ENCODE measurements at regions not wholly inside any gene's neighbourhood (a gene's known extent, or its start where the extent isn't known, plus 50 kb on each side); places are given as distances from the start of the nearest gene placed in this dataset.

DNA sequence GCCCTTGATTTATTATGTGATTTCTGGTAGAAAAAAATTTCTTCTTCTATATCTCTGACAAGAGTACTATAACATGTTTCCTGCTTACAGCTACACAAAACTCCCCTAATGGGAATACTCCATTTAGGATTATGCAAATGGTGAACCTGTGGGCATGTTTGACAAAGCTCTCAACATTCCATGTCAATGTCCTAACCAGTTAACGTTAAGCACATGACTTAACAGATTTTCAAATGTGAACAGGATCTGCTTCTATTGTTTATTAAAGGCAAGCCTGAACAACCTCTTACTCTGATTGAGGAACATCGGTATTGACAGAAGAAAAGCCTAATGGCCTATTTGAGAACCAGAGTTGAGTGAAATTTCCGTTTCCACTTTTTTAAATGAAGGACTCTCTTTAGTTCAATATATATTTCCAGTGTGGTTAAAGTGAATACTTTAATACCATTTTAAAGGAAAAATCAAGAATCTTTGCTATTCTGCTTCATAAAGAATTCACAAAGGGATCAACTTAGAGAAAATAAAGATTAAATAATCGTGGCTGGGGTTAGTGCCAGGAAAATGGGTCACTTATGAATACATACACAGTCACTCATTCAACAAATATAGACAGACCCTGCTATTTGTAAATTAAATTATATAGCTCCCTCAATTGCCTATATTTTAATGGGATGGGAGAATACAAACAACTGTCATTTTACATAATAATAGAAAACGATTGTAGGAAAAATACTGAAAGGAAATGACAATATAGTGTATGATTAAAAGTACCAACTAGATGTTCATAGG is 300.3 kb upstream of the CBLB start:
- H3K9me3 ChIP-seq (ENCODE audit: control insufficient read depth, insufficient read depth, low read depth, low read length) = no peaks in the 10 kb centered on the region
- H3K4me1 ChIP-seq (ENCODE audit: control insufficient read depth, insufficient read depth, low read length) = peaks cover 2% of the 10 kb centered on the region; the same call in 1 of the 2 replicates
- H3K4me3 ChIP-seq (ENCODE audit: low read depth, low read length) = no peak overlapping the region
- H3K9ac ChIP-seq (ENCODE audit: low read length) = no peak overlapping the region
- H3K27me3 ChIP-seq (ENCODE audit: control insufficient read depth, insufficient read depth, low read length) = no peaks in the 10 kb centered on the region
- H3K27ac ChIP-seq (ENCODE audit: low read depth, low read length) = no peak overlapping the region
- H3K36me3 ChIP-seq (ENCODE audit: control insufficient read depth, insufficient read depth, low read length) = no peaks in the 10 kb centered on the region

DNA sequence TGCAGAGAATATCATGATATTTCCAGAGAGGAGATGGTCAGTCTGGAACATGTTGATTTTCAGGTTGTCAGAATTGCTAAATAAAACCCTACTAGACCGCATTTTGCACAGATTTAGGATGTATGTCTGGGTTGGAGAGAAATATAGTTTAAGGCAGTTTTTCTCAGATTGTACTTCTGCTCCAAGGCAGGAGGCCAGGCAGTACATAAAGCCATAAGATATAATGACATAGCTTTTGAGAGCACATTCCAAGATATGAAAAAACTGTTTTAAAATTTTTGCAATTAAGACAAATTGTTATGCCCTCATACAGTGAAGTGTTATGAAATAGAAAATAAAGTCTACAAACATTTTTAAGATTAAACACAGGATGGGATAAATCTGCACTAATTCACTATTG is 301.8 kb upstream of the CBLB start:
- Histone ChIP-seq H3K27ac (ENCODE audit: low read depth, low read length) (no peak overlapping the region), H3K9me3 (ENCODE audit: control insufficient read depth, insufficient read depth, low read depth, low read length) (no peaks in the 10 kb centered on the region), H3K4me1 (ENCODE audit: control insufficient read depth, insufficient read depth, low read length) (peaks cover 12% of the 10 kb centered on the region), H3K36me3 (ENCODE audit: control insufficient read depth, insufficient read depth, low read length) (no peaks in the 10 kb centered on the region), H3K9ac (ENCODE audit: low read length) (no peak overlapping the region), H3K4me3 (ENCODE audit: low read depth, low read length) (no peak overlapping the region), H3K27me3 (ENCODE audit: control insufficient read depth, insufficient read depth, low read length) (no peaks in the 10 kb centered on the region)

DNA sequence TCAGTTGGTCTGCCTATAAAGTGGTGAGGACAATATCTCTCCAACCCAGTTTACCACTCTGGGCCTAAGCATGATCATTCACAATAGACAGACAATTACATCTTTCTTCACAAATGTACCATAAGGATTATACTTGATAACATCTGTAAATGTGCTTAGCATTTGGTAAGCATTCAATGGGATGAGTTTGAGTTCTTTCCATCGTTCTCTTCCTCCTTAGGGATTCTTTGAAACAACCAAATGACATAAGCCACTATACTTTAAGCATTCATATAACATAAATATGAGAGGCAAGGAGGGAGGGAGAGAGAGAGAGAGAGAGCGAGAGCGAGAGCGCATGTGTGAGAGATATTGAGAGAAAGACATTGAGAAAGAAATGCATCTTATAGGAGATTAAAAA is 303.3 kb upstream of the CBLB start:
- H3K27me3 ChIP-seq (ENCODE audit: control insufficient read depth, insufficient read depth, low read length) = no peaks in the 10 kb centered on the region
- no peak overlapping the region for H3K27ac ChIP-seq (ENCODE audit: low read depth, low read length)
- no peaks in the 10 kb centered on the region for H3K36me3 ChIP-seq (ENCODE audit: control insufficient read depth, insufficient read depth, low read length)
- H3K9me3 ChIP-seq (ENCODE audit: control insufficient read depth, insufficient read depth, low read depth, low read length) = no peaks in the 10 kb centered on the region
- no peak overlapping the region for H3K4me3 ChIP-seq (ENCODE audit: low read depth, low read length)
- H3K4me1 ChIP-seq (ENCODE audit: control insufficient read depth, insufficient read depth, low read length) = peaks cover 12% of the 10 kb centered on the region
- no peak overlapping the region for H3K9ac ChIP-seq (ENCODE audit: low read length)

DNA sequence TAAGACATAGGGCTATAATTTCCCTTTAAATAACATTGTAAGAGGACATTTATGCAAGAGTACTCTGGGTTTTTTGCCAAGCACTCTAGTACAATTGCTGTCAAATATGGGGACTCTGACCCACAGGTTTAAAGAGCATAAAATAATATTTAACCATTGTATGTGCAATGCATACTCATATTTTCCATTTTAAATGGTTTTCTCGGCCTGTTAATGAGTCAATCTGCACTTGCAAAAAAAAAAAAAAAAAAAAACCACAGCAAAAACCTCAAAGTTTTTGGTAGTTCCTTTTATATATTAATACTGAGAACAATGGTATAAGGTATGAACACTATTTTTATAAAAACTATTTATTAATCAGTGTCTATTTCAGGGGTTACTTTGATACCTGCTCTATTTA is 304.0 kb upstream of the CBLB start:
- Histone ChIP-seq H3K27me3 (ENCODE audit: control insufficient read depth, insufficient read depth, low read length) (no peaks in the 10 kb centered on the region), H3K27ac (ENCODE audit: low read depth, low read length) (no peak overlapping the region), H3K4me3 (ENCODE audit: low read depth, low read length) (no peak overlapping the region), H3K36me3 (ENCODE audit: control insufficient read depth, insufficient read depth, low read length) (no peaks in the 10 kb centered on the region), H3K4me1 (ENCODE audit: control insufficient read depth, insufficient read depth, low read length) (peaks cover 12% of the 10 kb centered on the region), H3K9ac (ENCODE audit: low read length) (no peak overlapping the region), H3K9me3 (ENCODE audit: control insufficient read depth, insufficient read depth, low read depth, low read length) (no peaks in the 10 kb centered on the region)

DNA sequence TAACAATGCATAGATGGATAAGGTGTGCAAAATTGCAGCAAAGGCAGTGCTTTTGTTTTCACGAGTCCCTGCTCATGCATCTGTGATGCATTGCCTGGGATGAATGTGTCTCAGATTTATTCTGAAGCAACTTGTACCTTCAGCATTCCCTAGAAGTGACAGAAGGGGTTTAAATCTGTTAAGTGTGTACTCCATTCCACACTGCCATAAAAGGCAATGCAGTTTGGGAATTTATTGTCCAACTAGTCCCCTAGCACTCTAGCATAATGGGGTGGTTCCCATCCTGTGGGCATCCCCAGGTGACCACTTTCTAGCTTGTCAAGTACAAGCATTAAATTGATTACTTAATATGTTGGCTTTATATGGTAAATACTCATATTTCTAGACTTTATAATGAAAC is 306.5 kb upstream of the CBLB start:
- Histone ChIP-seq H3K4me1 (ENCODE audit: control insufficient read depth, insufficient read depth, low read length) (peaks cover 9% of the 10 kb centered on the region), H3K9me3 (ENCODE audit: control insufficient read depth, insufficient read depth, low read depth, low read length) (no peaks in the 10 kb centered on the region), H3K27ac (ENCODE audit: low read depth, low read length) (no peak overlapping the region), H3K27me3 (ENCODE audit: control insufficient read depth, insufficient read depth, low read length) (no peaks in the 10 kb centered on the region), H3K9ac (ENCODE audit: low read length) (no peak overlapping the region), H3K4me3 (ENCODE audit: low read depth, low read length) (no peak overlapping the region), H3K36me3 (ENCODE audit: control insufficient read depth, insufficient read depth, low read length) (no peaks in the 10 kb centered on the region)

DNA sequence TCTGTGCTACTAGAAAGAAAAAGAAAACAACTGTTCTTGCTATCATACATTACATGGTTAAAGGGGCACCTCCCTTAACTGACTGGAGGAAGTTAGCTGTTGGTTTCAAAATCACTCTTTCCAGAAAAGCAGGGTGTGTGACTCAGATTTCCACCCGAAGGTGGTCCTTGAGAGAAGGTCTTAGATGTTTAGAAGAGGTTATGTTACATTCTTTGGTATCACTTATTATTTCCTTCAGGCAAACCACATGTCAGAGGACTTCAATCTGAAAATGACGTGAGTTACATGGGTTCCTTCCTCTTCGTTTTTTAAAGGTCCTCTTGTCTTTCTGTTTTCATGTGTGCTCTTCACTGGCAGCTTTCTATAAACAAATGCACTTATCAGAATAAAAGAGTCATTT is 307.9 kb upstream of the CBLB start:
- H3K4me3 ChIP-seq (ENCODE audit: low read depth, low read length) = no peak overlapping the region
- no peaks in the 10 kb centered on the region for H3K9me3 ChIP-seq (ENCODE audit: control insufficient read depth, insufficient read depth, low read depth, low read length)
- H3K27me3 ChIP-seq (ENCODE audit: control insufficient read depth, insufficient read depth, low read length) = no peaks in the 10 kb centered on the region
- peaks cover 9% of the 10 kb centered on the region for H3K4me1 ChIP-seq (ENCODE audit: control insufficient read depth, insufficient read depth, low read length)
- no peak overlapping the region for H3K9ac ChIP-seq (ENCODE audit: low read length)
- no peak overlapping the region for H3K27ac ChIP-seq (ENCODE audit: low read depth, low read length)
- H3K36me3 ChIP-seq (ENCODE audit: control insufficient read depth, insufficient read depth, low read length) = no peaks in the 10 kb centered on the region

DNA sequence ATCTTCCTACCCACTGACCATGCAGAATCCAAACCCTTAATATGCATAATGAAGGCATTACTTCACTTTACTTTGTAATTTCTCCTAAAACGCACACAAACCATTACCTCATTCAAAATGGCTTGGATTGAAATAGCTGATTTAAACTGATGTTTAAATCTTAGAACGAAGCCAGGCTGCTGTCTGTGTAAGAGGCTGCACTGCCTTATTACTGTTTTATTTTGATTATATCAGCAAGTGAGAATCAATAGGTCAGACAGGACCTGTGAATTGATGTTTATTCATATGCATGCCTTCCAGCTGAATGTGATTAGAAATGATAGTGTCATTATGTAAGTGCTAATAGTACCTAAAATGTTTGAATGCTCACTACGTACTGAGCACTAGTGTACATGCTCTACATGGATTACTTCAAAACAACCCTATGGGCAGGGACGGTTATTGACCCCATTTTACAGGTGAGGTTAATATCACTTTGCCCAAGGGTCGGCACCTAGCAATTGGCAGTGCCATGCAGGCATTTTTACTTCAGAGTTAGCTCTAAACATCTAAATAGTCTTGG is 314.2 kb upstream of the CBLB start:
- H3K27me3 ChIP-seq (ENCODE audit: control insufficient read depth, insufficient read depth, low read length) = no peaks in the 10 kb centered on the region
- no peak overlapping the region for H3K4me3 ChIP-seq (ENCODE audit: low read depth, low read length)
- no peaks in the 10 kb centered on the region for H3K4me1 ChIP-seq (ENCODE audit: control insufficient read depth, insufficient read depth, low read length)
- no peaks in the 10 kb centered on the region for H3K9me3 ChIP-seq (ENCODE audit: control insufficient read depth, insufficient read depth, low read depth, low read length)
- H3K27ac ChIP-seq (ENCODE audit: low read depth, low read length) = no peak overlapping the region
- H3K36me3 ChIP-seq (ENCODE audit: control insufficient read depth, insufficient read depth, low read length) = no peaks in the 10 kb centered on the region
- H3K9ac ChIP-seq (ENCODE audit: low read length) = no peak overlapping the region

DNA sequence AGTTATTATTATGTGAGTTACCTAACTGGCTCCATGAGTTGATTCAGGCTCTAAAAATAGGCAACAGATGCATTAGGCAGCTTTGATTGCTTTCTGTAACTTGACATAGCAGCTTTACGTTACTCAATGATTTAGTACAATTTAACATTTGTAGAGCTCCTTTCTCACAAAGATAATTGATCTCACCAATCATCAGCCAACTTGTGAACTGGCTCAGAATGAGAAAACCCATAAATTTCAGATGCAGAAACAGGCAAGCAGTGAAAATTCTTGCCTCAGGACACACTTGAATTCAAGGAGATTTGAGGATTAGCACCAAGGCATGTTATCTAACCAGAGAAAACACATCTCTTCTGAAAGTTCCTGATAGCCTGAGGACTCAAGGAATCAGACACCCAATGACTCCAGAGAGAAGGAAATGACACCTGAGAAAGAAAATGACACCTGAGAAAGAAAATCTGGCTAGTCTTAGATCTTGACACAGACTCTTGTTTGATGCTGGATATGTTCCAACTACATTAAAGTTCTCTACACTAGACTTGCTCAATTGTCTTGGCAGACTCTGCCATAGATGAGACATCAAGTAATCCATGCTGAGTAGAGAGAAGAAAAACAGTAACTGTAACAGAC is 315.1 kb upstream of the CBLB start:
- H3K9ac ChIP-seq (ENCODE audit: low read length) = no peak overlapping the region
- no peaks in the 10 kb centered on the region for H3K36me3 ChIP-seq (ENCODE audit: control insufficient read depth, insufficient read depth, low read length)
- no peaks in the 10 kb centered on the region for H3K4me1 ChIP-seq (ENCODE audit: control insufficient read depth, insufficient read depth, low read length)
- no peak overlapping the region for H3K27ac ChIP-seq (ENCODE audit: low read depth, low read length)
- H3K27me3 ChIP-seq (ENCODE audit: control insufficient read depth, insufficient read depth, low read length) = no peaks in the 10 kb centered on the region
- no peak overlapping the region for H3K4me3 ChIP-seq (ENCODE audit: low read depth, low read length)
- no peaks in the 10 kb centered on the region for H3K9me3 ChIP-seq (ENCODE audit: control insufficient read depth, insufficient read depth, low read depth, low read length)

DNA sequence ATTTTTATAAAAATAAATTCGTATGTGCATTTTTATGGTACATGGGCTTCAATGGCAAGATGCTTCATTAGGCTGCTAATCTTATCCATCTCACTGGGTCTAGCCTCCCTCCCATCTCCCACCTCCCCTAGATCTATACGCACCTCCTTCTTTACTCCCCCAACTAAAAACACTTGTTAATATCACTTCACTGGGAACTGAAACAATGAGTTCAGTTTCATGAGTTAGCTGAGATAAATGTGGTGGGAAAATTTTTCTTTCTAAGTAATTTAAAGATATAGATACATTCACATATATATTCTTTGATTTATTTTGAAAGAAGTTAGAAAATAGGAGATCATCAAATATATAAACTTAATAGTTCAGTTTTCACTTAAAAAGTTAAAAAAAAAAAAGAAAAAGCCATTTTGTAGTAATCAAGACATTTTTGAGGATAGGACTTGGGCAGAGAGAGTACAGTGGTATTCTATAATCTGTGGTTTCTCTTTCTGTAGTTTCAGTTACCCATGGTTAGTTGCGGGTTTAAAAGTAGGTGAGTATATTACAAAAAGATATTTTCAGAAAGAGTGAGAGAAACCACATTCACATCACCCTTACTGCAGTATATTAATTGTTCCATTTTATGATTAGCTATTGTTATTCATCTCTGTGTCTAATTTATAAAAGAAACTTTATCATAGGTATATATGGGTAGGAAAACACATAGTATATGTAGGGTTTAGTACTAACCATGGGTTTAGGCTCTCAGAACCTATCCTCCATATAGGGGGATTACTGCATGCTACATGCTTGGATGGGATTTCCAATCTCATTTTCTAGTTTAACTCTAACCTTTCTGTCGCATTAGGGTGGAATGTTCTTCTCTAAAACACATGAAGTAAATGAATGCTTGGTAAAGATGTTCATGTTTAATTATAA is 316.0 kb upstream of the CBLB start:
- Histone ChIP-seq H3K27me3 (ENCODE audit: control insufficient read depth, insufficient read depth, low read length) (no peaks in the 10 kb centered on the region), H3K9ac (ENCODE audit: low read length) (no peak overlapping the region)

DNA sequence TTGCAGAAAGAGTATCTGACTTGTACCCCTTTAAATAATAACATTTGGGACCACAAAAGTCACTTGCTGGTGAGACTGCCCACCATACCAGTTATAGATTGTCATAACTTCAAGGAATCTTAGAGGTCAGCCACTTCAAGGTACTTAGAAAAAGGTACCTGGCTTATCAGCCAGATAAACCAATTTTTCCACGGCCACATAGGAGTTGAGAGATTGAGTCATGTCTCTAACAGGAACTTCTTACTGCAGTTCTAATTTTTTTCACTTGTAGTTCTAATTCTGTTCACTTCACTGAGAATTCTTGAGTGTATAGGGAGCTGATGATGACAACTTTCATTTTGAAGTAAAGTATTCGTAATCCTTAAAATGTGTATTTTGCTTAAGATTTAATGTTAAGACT is 317.1 kb upstream of the CBLB start:
- no peak overlapping the region for H3K9ac ChIP-seq (ENCODE audit: low read length)
- no peak overlapping the region for H3K27ac ChIP-seq (ENCODE audit: low read depth, low read length)
- H3K4me3 ChIP-seq (ENCODE audit: low read depth, low read length) = no peak overlapping the region
- H3K4me1 ChIP-seq (ENCODE audit: control insufficient read depth, insufficient read depth, low read length) = no peaks in the 10 kb centered on the region
- H3K27me3 ChIP-seq (ENCODE audit: control insufficient read depth, insufficient read depth, low read length) = no peaks in the 10 kb centered on the region
- H3K36me3 ChIP-seq (ENCODE audit: control insufficient read depth, insufficient read depth, low read length) = no peaks in the 10 kb centered on the region
- H3K9me3 ChIP-seq (ENCODE audit: control insufficient read depth, insufficient read depth, low read depth, low read length) = no peaks in the 10 kb centered on the region

More for the DNA sequence above, 316.0 kb upstream of the CBLB start:
- no peaks in the 10 kb centered on the region for H3K4me1 ChIP-seq (ENCODE audit: control insufficient read depth, insufficient read depth, low read length)
- H3K27ac ChIP-seq (ENCODE audit: low read depth, low read length) = no peak overlapping the region
- no peaks in the 10 kb centered on the region for H3K9me3 ChIP-seq (ENCODE audit: control insufficient read depth, insufficient read depth, low read depth, low read length)
- H3K4me3 ChIP-seq (ENCODE audit: low read depth, low read length) = no peak overlapping the region
- no peaks in the 10 kb centered on the region for H3K36me3 ChIP-seq (ENCODE audit: control insufficient read depth, insufficient read depth, low read length)

All from HUES6 (cell line).